ENCODE measurements at regions not wholly inside any gene's neighbourhood (a gene's known extent, or its start where the extent isn't known, plus 50 kb on each side); places are given as distances from the start of the nearest gene placed in this dataset.

DNA sequence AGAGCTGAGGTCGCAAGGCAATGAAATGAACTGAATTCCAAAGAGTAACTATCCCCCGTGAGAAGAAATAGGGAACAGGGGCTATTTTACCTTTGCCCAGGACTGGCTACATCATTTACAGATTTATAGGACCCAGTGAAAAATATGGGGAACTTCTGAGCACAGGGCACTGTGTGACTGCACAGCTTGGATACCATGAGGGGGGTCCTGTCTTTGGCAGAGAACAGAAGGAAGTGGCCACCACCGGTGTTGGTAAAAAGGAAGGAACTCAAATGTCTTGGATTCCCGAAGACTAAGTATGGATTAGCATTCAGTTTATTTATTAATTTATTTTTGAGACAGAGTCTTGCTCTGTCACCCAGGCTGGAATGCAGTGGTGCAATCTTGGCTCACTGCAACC, 119.6 kb downstream of the B3GNT2 start:
- TF ChIP-seq, protein P1, sequence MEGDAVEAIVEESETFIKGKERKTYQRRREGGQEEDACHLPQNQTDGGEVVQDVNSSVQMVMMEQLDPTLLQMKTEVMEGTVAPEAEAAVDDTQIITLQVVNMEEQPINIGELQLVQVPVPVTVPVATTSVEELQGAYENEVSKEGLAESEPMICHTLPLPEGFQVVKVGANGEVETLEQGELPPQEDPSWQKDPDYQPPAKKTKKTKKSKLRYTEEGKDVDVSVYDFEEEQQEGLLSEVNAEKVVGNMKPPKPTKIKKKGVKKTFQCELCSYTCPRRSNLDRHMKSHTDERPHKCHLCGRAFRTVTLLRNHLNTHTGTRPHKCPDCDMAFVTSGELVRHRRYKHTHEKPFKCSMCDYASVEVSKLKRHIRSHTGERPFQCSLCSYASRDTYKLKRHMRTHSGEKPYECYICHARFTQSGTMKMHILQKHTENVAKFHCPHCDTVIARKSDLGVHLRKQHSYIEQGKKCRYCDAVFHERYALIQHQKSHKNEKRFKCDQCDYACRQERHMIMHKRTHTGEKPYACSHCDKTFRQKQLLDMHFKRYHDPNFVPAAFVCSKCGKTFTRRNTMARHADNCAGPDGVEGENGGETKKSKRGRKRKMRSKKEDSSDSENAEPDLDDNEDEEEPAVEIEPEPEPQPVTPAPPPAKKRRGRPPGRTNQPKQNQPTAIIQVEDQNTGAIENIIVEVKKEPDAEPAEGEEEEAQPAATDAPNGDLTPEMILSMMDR (IDR thresholded peaks at IDR 0.05; ENCODE audit: low read length, missing control alignments), result no peak
- H3K4me3 ChIP-seq (replicated peaks; ENCODE audit: low read depth, low read length), result no peak overlapping the region
- no peak for DNase-seq (ENCODE audit: low read depth)

DNA sequence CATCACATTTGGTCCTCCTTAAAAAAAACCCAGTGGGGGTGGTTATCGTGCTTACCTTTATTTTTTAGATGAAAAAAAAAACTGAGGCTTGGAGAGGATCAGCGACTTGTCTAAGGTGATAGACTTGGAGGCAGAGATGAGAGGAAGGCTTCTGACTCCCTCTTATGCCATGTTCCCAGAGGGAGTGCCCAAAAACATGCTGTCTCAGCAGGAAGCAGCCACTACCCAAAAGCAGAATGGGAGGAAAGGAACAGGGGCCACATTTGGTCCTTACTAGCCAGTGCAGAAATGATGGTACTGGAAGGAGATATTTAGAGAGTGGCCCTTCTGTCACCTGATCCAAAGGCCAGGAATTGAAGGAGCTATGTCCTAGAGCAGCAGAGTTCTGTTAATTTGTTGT, 118.4 kb downstream of the B3GNT2 start:
- TF ChIP-seq, protein P1 (IDR thresholded peaks at IDR 0.05; ENCODE audit: low read length, missing control alignments), result no peak
- H3K4me3 ChIP-seq (replicated peaks; ENCODE audit: low read depth, low read length), result no peak overlapping the region
- DNase-seq (ENCODE audit: low read depth), result no peak

DNA sequence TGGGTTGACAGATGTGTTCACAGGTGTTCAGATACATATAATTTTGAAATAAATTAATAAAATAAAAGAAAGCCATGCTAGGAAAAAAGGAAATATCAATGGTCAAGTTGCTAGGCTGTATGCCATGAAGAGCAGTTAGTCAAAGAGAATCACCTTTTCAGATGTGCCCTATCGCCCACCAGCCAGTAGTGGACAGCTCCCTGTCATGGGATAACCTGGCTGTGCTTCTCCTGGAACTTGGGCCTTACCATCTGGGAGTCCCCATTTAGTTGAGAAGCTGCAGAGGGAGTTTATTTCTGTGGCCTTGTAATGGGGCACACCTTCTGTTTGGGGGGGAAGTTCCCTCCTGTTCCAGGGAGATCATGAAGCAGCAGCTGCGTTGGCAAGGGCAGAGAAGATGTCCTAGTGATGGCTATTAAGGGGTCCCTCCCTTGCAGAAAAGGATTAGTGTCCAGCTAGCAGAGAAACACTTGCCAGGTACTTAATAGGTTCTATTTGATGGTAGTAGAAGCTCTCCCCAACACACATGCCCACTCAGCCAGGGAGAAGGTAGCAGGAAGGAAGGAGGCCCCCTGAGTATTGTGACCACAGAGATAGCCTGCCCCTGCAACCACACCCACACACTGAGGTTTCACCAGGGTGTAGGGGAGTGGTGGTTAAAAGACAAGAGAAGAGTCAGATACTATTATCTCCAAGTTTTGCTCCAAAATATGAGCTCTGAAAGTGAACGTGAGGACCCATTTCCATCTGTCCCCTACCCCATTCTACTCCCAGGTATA, 117.7 kb downstream of the B3GNT2 start:
- no peak overlapping the region for H3K4me3 ChIP-seq (replicated peaks; ENCODE audit: low read depth, low read length)
- TF ChIP-seq, protein P1 (IDR thresholded peaks at IDR 0.05; ENCODE audit: low read length, missing control alignments), result no peak
- no peak for DNase-seq (ENCODE audit: low read depth)

DNA sequence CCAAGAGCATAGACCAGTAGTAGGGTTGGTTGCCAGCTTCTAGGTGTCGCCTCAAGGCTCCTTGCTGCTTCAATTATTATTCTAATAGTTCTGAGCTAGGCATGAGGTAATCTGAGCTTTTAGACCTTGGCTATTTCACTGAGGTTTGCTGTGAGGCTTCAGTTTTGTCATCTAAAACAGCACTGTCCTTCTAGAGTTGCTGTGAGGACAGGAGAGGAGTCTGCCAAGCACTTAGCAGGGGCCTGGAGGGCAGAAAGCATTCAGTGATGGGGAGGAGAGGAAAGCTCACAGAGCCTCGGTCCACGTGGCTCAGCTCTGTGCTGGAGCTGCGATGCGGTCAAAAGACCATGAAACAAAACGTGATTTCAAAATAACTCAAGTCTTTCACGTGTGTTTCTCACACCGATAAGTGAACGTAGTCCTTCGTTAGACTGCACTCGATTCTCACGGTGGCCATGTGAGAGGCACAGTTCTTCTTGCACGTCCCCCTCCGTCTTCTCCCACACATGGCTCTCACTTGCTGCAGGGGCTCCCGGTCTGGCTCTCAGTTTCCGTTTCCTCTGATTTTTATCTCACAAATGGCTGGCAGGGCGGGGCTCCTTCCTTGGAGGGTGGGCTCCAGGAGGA, 113.7 kb downstream of the B3GNT2 start:
- no peak overlapping the region for H3K4me3 ChIP-seq (replicated peaks; ENCODE audit: low read depth, low read length)
- peak; percentile 30 for DNase-seq (ENCODE audit: low read depth)
- TF ChIP-seq, protein P1 (IDR thresholded peaks at IDR 0.05; ENCODE audit: low read length, missing control alignments), result no peak

DNA sequence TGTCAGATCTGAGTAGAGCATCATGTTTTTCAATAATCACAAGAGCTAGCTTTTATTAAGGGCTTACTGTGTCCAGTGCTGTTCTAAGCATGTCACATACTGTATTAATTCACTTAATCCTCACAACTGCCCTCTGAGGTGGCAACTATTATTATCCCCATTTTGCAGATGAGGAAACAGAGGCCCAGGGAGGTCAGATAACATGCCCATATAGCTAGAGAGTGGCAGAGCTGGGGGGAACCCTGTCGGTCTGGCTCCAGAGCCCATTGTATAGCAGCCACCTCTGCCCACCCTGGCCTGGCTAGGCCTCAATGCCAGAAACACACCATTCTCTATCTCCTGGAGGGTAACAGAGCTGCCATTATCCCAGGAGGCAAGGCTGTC, 113.2 kb downstream of the B3GNT2 start:
- no peak for DNase-seq (ENCODE audit: low read depth)
- H3K4me3 ChIP-seq (replicated peaks; ENCODE audit: low read depth, low read length), result no peak overlapping the region
- TF ChIP-seq, protein P1 (IDR thresholded peaks at IDR 0.05; ENCODE audit: low read length, missing control alignments), result no peak

DNA sequence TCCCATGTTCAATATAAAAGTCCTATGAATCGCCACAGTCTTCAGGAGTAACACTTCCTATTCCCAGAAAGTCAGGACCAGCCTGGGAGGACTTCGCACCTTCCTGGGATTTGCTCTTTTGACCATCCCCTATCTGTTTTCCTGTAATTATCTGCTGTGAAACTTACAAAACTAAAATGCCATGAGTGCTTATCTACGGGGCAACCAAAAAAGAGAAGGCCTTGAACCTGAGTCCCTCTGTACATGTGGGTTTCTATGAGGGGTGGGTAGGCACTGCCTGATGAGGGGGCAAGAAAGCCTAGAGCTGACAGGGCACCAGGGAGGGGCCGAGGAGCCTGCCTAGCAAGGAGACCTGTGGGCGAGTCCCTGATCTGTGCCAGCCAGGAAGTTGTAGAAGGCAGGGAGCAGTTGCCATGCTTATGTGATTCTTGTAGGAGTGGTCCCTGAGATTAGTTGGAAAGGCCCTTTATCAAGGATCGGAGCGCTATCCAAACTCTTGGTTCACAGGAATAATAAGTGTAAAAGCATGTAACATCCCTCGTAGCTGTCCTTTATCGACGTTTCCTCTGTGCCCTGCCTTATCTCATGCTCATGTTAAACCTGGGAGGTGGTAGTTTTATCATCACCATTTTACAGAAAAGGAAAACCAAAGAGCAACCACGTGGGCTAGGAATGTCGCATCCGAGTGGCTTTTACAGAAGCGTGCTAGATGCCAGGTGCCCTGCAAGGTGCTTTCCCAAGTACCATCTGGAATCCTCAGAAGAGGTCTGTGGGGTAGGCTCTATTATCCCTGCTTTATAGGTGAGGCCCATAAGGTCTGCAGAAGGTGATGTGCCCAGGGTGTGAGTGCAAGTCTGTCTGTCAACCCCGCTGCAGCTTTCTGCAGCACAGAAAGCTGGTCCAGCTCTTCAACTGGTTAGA, 111.8 kb downstream of the B3GNT2 start:
- no peak for DNase-seq (ENCODE audit: low read depth)
- TF ChIP-seq, protein P1 (IDR thresholded peaks at IDR 0.05; ENCODE audit: low read length, missing control alignments), result no peak
- H3K4me3 ChIP-seq (replicated peaks; ENCODE audit: low read depth, low read length), result no peak overlapping the region
